ENCODE measurements at regions not wholly inside any gene's neighbourhood (a gene's known extent, or its start where the extent isn't known, plus 50 kb on each side); places are given as distances from the start of the nearest gene placed in this dataset.

GRCh38 chr6:80862756-80863155 lies 756.3 kb downstream of the BCKDHB start:
- TF ChIP-seq POLR2A (IDR thresholded peaks at IDR 0.05; ENCODE audit: low read length) (no peak), GATA1 (IDR thresholded peaks at IDR 0.05; ENCODE audit: low read depth, low read length) (no peak)

All from erythroblast (primary cell).